Kidney (tissue), 13 donors: ENCODE measurements at regions not wholly inside any gene's neighbourhood (a gene's known extent, or its start where the extent isn't known, plus 50 kb on each side); places are given as distances from the start of the nearest gene placed in this dataset.
A peak's percentile ranks its signal among the peaks of the same experiment; 100 is the strongest.

Experiments
- DNase-seq, 5 donors: peaks; one replicate each; pipeline ENCODE4 v3.0.0-alpha.2; 2013 to 2020
- FAIRE-seq: peaks from 2 replicates; lab custom pipeline; 2012; peaks lifted over from hg19 to GRCh38; lab: Jason Lieb, UNC
- H3K27ac ChIP-seq, 2 donors: one replicate each; pipeline ENCODE4 v1.7.0; 2013; ENCODE audit warnings: low read depth in 2 of 2, low read length in 2 of 2, inconsistent platforms in 1 of 2
- H3K27me3 ChIP-seq: one replicate; pipeline ENCODE4 v1.7.1; 2013; ENCODE audit warnings: low read length, inconsistent platforms; ENCODE audit not compliant: control insufficient read depth, insufficient read depth
- H3K36me3 ChIP-seq, 3 donors: one replicate each; pipeline versions ENCODE4 v1.7.0 to v1.7.1; 2013; ENCODE audit warnings: low read length in 3 of 3, control low read depth in 1 of 3, inconsistent platforms in 1 of 3; ENCODE audit not compliant: insufficient read depth in 3 of 3, control insufficient read depth in 2 of 3
- H3K4me1 ChIP-seq, 3 donors: one replicate each; pipeline versions ENCODE4 v1.7.0 to v1.7.1; 2013; ENCODE audit warnings: low read length in 3 of 3, inconsistent platforms in 1 of 3, low read depth in 1 of 3; ENCODE audit not compliant: control insufficient read depth in 2 of 3, insufficient read depth in 2 of 3
- H3K4me3 ChIP-seq, 3 donors: one replicate each; pipeline versions ENCODE4 v1.7.0 to v1.8.1; 2013; ENCODE audit warnings: low read length in 3 of 3, control low read depth in 1 of 3, inconsistent platforms in 1 of 3
- H3K9ac ChIP-seq, 3 donors: one replicate each; pipeline versions ENCODE4 v1.7.0 to v1.7.1; 2013; ENCODE audit warnings: low read length in 3 of 3, control low read depth in 1 of 3, inconsistent platforms in 1 of 3
- H3K9me3 ChIP-seq, 3 donors: one replicate each; pipeline versions ENCODE4 v1.7.0 to v1.7.1; 2013; ENCODE audit warnings: low read length in 3 of 3, control low read depth in 1 of 3, inconsistent platforms in 1 of 3; ENCODE audit not compliant: control insufficient read depth in 2 of 3, insufficient read depth in 1 of 3
- CTCF ChIP-seq: IDR thresholded peaks from 3 replicates; pipeline ENCODE4 v1.5.1; 2012; ENCODE audit warnings: mild to moderate bottlenecking, moderate library complexity, borderline replicate concordance; ENCODE audit not compliant: insufficient read depth; ENCODE audit errors: extremely low read depth
- intact Hi-C: fragments of 100-400 bp; cut with DNase I; formaldehyde crosslinking; loops from one replicate; pipeline ENCODE4 v1.11.1; 2022
- donor health status: control.
- donor health status: control.
- donor health status: control.
- donor health status: control.
- donor health status: control.
- donor health status: DM: yes; HTN: yes; CAD: no.
- donor health status: Normal renal cell carcinoma (clear cell type).

DNA sequence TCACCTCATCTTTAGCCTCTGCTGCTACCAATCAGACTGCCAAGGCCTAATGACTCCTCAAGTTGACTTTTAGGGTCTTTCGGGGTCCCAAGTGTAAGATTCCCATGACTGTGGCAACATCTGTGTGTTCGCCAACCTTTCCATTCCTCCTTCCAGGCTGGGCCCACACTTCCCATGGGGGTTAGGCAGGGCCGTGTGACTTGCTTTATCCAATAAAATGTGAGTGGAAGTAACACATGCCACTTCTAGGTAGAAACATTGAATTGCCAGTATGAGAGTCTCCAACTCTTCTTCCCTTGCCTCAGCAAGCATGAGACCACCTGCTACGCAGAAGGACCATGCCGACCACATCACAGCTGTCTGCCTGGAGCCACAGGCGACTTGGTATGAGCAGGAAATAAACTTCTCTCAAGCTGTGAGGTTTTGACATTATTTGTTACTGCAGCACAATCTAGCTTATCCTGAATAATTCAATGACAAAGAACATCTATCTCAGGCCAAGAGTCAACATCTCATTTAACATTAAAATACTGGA lies 190.4 kb upstream of the IER5L start:
- H3K9ac ChIP-seq, result no peak overlapping the region
- H3K36me3 ChIP-seq, result no peaks in the 10 kb centered on the region
- H3K27me3 ChIP-seq, result no peaks in the 10 kb centered on the region
- DNase-seq (peak in 1 of 5 donors; percentile 26), FAIRE-seq (no peak)
- no peak overlapping the region for H3K27ac ChIP-seq
- intact Hi-C loops, result no loop called here
- TF ChIP-seq CTCF, result no peak
- no peak overlapping the region for H3K4me3 ChIP-seq
- H3K4me1 ChIP-seq, result no peaks in the 10 kb centered on the region
- no peaks in the 10 kb centered on the region for H3K9me3 ChIP-seq

DNA sequence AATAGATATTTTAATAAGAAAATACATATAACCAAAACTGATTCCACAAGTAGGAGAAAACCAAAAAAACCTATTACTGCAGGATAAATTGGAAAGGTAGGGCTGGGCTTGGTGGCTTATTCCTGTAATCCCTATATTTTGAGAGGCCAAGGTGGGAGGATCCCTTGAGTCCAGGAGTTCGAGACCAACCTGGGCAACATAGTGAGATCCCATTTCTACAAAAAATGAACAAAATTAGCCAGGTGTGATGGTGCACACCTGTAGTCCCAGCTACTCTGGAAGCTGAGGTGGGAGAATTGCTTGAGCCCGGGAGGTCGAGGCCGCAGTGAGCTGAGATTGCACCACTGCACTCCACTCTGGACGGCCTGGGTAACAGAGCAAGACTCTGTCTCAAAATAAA lies 189.2 kb upstream of the IER5L start:
- no peak for TF ChIP-seq CTCF
- Histone ChIP-seq H3K36me3 (no peaks in the 10 kb centered on the region), H3K4me3 (no peak overlapping the region), H3K27ac (no peak overlapping the region), H3K4me1 (peaks cover 0 to 3% (median under 1%) of the 10 kb centered on the region in 3 donors), H3K9me3 (no peaks in the 10 kb centered on the region), H3K27me3 (no peaks in the 10 kb centered on the region), H3K9ac (no peak overlapping the region)
- intact Hi-C loops, result no loop called here
- no peak for FAIRE-seq
- DNase-seq, result peak in 1 of 5 donors; percentile 10

DNA sequence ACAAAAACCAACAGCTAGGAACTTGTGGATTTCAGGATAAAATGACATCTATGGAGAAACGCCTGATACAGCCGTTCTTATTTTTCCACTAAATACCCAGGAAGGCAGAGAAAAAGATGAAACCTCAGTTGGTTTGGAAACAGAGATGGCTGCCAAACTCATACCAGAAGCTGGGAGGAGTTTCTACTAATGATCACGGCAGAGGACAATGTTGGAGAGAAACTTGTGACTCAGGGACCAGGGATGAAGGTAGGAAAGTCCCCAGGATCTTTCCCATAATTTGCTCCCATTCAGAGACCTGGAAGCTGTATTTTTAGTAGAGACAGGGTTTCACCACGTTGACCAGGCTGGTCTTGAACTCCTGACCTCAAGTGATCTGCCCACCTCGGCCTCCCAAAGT lies 187.1 kb upstream of the IER5L start:
- no peaks in the 10 kb centered on the region for H3K27me3 ChIP-seq
- H3K36me3 ChIP-seq, result no peaks in the 10 kb centered on the region
- H3K4me1 ChIP-seq, result peaks cover 0 to 5% (median 2%) of the 10 kb centered on the region in 3 donors
- no peak overlapping the region for H3K4me3 ChIP-seq
- no peak for TF ChIP-seq CTCF
- no peaks in the 10 kb centered on the region for H3K9me3 ChIP-seq
- FAIRE-seq (no peak), DNase-seq (no peak)
- H3K27ac ChIP-seq, result no peak overlapping the region
- H3K9ac ChIP-seq, result no peak overlapping the region
- intact Hi-C loops, result no loop called here
